HEK293T (cell line): ENCODE measurements at regions not wholly inside any gene's neighbourhood (a gene's known extent, or its start where the extent isn't known, plus 50 kb on each side); places are given as distances from the start of the nearest gene placed in this dataset.

ENCODE experiments used
- CTCF ChIA-PET: fragments of 350-600 bp; formaldehyde crosslinking; extraction: SDS; loops from one replicate; lab custom pipeline; 2021; ENCODE audit warnings: antibody characterized with exemption, inconsistent platforms; lab: Yijun Ruan, JAX
- POLR2A ChIA-PET: fragments of 350-600 bp; formaldehyde crosslinking; extraction: SDS; loops from one replicate; lab custom pipeline; 2020; ENCODE audit warnings: antibody characterized with exemption, inconsistent platforms; lab: Yijun Ruan, JAX
- DNase-seq: peaks from one replicate; pipeline ENCODE4 v3.0.0; 2012; ENCODE audit warnings: mixed read lengths; ENCODE audit errors: extremely low spot score
- ARNT ChIP-seq: fragments of 450-650 bp; IDR thresholded peaks from 2 replicates; pipeline ENCODE4 v1.6.1; 2017; ENCODE audit warnings: mild to moderate bottlenecking
- BHLHE40 ChIP-seq: fragments of 450-650 bp; IDR thresholded peaks from 2 replicates; pipeline ENCODE4 v1.6.1; 2016; ENCODE audit warnings: mild to moderate bottlenecking, moderate library complexity, borderline replicate concordance
- CTBP1 ChIP-seq: fragments of 450-650 bp; IDR thresholded peaks from 2 replicates; pipeline ENCODE4 v1.6.1; 2016; ENCODE audit warnings: borderline replicate concordance
- ELF4 ChIP-seq: fragments of 450-650 bp; IDR thresholded peaks from 2 replicates; pipeline ENCODE4 v1.6.1; 2017; ENCODE audit warnings: antibody characterized with exemption
- FOXA1 ChIP-seq: fragments of 450-650 bp; IDR thresholded peaks from 2 replicates; pipeline ENCODE4 v1.6.1; 2016; ENCODE audit warnings: mild to moderate bottlenecking
- FOXK2 ChIP-seq: fragments of 450-650 bp; IDR thresholded peaks from 2 replicates; pipeline ENCODE4 v1.6.1; 2016; ENCODE audit warnings: mild to moderate bottlenecking
- FOXM1 ChIP-seq: fragments of 450-650 bp; IDR thresholded peaks from 2 replicates; pipeline ENCODE4 v1.6.1; 2017; ENCODE audit warnings: mild to moderate bottlenecking, borderline replicate concordance
- HDGF ChIP-seq: fragments of 450-650 bp; IDR thresholded peaks from 2 replicates; pipeline ENCODE4 v1.6.1; 2017; ENCODE audit warnings: antibody characterized with exemption, borderline replicate concordance
- L3MBTL2 ChIP-seq: fragments of 450-650 bp; conservative IDR thresholded peaks from 2 replicates; pipeline ENCODE4 v1.6.1; 2016; ENCODE audit warnings: mild to moderate bottlenecking
- LEF1 ChIP-seq: fragments of 450-650 bp; IDR thresholded peaks from 2 replicates; pipeline ENCODE4 v1.6.1; 2017; ENCODE audit warnings: mild to moderate bottlenecking, borderline replicate concordance
- NFRKB ChIP-seq: fragments of 450-650 bp; IDR thresholded peaks from 2 replicates; pipeline ENCODE4 v1.6.1; 2016; ENCODE audit warnings: mild to moderate bottlenecking, moderate library complexity
- SP1 ChIP-seq: fragments of 450-650 bp; IDR thresholded peaks from 2 replicates; pipeline ENCODE4 v1.6.1; 2017
- SUZ12 ChIP-seq: fragments of 450-650 bp; IDR thresholded peaks from 2 replicates; pipeline ENCODE4 v1.6.1; 2016; ENCODE audit warnings: mild to moderate bottlenecking
- TARDBP ChIP-seq: fragments of 450-650 bp; IDR thresholded peaks from 2 replicates; pipeline ENCODE4 v1.6.1; 2016
- ZNF384 ChIP-seq: fragments of 450-650 bp; IDR thresholded peaks from 2 replicates; pipeline ENCODE4 v1.6.1; 2016
- TF ChIP-seq, protein P1 (sequence below): fragments of 450-650 bp; IDR thresholded peaks from 2 replicates; pipeline ENCODE4 v1.6.1; 2016

DNA sequence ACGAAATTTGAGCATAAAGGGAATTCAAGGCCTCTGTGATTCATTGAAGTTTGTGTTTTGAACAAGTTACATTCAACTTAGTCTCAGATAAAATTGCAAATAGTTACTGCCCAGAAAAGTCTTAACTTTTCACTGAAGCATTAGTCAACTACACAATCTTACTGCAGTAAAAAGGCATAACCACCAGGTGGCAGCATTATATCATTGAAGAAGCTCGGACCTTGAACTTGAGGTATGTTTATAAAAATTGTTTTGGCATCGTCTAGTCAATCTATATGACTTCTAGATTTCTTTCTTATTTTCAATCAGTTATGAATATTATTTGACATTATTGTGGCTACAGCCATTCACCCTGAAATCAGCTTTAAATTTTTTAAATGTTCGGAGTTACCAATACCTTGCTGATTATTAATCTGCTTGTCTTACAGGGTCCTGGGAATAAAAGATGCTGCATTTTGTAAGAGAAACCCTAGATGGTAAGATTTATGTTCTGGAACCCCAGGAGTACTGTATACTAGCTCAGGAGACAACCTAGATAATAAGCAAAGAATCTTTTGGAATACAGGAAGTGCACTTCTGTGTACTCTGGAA is 83.9 kb upstream of the GRAMD2B start:
- POLR2A ChIA-PET: no interaction called here
- CTCF ChIA-PET: interaction anchor here (0.5 to 2.4 kb wide), 5 partner anchors 11 to 234 kb away, joined by 3 to 9 read pairs (median 4); no protein-coding TSS in a partner anchor
- TF ChIP-seq ELF4 (no peak), ARNT (no peak), FOXK2 (no peak), SP1 (no peak), LEF1 (no peak), FOXM1 (no peak), SUZ12 (no peak), ZNF384 (no peak), CTBP1 (no peak), TARDBP (no peak), HDGF (no peak), FOXA1 (no peak), BHLHE40 (no peak)
- TF ChIP-seq, protein P1, sequence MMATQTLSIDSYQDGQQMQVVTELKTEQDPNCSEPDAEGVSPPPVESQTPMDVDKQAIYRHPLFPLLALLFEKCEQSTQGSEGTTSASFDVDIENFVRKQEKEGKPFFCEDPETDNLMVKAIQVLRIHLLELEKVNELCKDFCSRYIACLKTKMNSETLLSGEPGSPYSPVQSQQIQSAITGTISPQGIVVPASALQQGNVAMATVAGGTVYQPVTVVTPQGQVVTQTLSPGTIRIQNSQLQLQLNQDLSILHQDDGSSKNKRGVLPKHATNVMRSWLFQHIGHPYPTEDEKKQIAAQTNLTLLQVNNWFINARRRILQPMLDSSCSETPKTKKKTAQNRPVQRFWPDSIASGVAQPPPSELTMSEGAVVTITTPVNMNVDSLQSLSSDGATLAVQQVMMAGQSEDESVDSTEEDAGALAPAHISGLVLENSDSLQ: no peak
- peak; percentile 45 for DNase-seq

DNA sequence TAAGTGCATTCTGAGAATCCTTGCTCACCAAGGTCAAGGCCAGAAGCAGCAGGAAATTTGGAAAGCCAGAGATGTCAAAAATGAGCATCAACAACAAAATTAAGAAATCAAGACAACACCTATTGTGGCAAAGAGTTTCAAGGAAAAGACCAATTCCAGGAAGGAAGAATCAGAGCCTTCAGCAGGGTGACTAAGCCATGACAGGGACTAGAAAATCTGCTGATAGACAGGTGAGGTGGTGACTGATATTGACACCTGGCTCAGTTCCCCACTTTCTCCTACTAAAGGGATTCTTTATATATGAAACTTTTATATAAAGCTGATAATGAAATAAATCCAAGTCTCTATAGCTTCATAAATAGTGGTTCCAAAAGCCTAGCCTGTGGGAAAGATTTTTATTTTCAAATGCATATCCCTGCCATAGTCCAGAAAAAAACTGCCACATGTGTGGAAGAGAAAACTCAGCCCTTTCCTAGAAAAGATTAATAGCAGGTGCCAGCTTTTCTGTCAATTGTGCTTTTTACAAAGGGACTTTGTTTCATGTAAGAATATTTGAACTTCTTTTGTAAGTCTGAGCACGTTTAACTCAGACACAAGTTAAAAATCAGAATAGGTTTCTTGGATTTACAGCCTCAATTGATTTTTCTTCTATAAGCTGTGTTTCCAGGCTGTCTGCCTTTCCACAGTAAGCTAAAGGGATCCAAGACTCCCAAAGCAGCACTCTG is 81.1 kb upstream of the GRAMD2B start:
- ChIA-PET POLR2A (no interaction called here), CTCF (interaction anchor here (0.6 kb wide), 1 partner anchor 26 kb away, joined by 3 read pairs; no protein-coding TSS in a partner anchor)
- TF ChIP-seq BHLHE40 (no peak), FOXK2 (no peak), SP1 (no peak), HDGF (no peak), L3MBTL2 (no peak), CTBP1 (no peak), SUZ12 (no peak), ZNF384 (no peak), ARNT (no peak), NFRKB (no peak), ELF4 (no peak), FOXA1 (no peak), LEF1 (no peak), FOXM1 (no peak), TARDBP (no peak)
- TF ChIP-seq, protein P1: no peak
- no peak for DNase-seq

DNA sequence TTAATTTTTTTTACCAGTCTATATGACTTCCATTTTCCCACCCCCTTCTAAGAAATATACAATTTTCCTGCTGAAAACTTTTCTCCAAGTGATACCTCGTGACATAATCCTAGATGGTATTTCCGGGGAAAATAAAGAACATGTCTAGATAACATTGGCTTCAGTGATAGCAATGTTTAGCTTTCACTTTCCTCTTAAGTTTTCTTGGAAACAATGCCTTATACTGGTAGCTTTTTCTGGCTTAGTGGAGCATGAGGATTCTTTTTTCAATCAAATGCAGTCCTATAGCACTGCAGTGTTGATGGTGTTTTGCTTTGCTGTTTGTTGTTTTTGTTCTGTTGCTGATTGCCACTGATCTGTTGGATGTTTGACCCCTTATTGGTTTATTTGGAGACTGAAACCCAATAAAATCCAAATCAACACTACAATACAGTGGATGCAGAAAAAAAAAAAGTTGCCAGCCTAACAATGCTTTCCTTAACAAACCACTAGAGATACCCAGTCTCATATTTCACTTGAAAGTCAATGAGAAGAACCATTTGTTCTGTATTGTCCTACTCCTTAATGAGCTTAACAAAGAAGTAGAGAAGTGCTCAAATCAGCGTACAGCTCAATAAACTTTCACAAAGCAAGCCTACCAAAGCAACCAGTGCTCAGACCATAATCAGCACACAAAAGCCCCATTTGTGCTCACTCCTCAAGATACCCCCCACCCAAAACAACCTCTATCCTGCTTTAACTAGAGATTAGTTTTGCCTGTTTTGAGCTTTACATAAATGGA is 74.2 kb upstream of the GRAMD2B start:
- no peak for DNase-seq
- ChIA-PET CTCF (interaction anchor here (0.7 to 2.8 kb wide), 4 partner anchors 10 to 252 kb away, joined by 4 to 9 read pairs (median 6); no protein-coding TSS in a partner anchor), POLR2A (interaction anchor here (0.9 kb wide), 1 partner anchor 429 kb away, joined by 4 read pairs; no protein-coding TSS in a partner anchor)
- no peak for TF ChIP-seq BHLHE40
- TF ChIP-seq ZNF384: peak; percentile 17; the same call in 1 of the 2 replicates

DNA sequence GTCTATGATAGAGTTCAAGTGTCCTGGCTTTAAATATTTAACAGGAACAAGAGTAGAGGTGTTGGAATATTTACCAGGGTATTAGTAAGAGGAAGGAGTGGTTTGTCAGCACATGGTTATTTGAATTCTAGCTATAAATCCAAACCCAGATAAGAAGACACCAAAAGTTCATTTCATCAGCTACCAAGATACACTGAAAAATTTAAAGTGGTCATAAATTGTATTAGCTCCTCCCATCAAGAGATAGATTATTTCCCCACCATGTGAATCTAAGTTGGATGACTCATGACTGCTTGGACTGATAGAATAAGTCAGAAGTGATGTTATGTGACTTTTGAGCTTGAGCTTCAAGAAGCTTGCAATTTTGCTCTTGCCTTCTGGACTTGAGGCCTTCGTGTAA is 72.1 kb upstream of the GRAMD2B start:
- ChIA-PET CTCF (interaction anchor here (1.0 to 2.8 kb wide), 3 partner anchors 12 to 187 kb away, joined by 3 to 9 read pairs (median 5); no protein-coding TSS in a partner anchor), POLR2A (interaction anchor here (0.6 kb wide), 1 partner anchor 223 kb away, joined by 3 read pairs; no protein-coding TSS in a partner anchor)
- DNase-seq: no peak
- TF ChIP-seq NFRKB (no peak), LEF1 (no peak), SP1 (no peak), FOXA1 (no peak), HDGF (no peak), BHLHE40 (no peak), ELF4 (no peak), CTBP1 (no peak), L3MBTL2 (no peak), ARNT (no peak), ZNF384 (no peak), TARDBP (no peak)

DNA sequence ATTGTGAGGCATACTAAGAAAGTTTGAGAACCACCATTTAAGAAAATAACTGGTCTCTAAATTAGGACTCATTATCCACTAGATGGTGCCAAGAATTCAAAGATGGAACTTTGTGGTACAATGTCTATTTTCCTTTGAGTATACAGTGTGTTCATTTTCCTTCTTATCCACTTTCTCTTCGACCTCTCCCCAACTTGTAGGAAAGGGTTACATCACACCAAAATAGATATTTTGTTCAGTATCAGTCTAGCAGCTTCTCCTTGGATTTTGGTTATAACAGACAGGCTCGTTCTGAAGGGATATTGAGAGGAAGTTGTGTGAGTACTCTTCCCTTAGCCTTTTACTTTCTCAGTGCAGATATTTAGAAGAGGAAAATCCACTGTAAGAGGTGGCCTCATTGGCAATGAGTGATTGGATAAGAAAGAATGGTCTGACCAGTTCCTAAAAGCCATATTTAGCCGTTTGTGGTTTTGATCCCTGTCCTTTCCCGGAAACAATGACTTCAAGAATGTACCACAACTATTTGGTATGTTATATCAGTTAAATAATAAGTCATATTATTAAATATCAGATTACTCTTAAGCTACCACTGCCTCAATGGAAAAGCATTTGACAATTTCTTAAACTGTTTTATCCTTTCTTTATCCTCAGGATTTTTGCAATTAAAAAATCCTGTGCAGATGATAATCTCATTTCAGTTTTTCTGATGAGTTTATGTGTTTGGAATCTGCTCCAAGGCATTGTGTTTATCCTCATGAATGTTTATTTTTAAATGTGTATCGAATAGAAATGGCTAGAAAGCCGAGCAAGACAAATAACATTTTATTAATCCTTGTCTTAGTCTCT is 69.0 kb upstream of the GRAMD2B start:
- ChIA-PET POLR2A (no interaction called here), CTCF (interaction anchor here (1.3 to 2.2 kb wide), 2 partner anchors 146 to 185 kb away, joined by 6 to 8 read pairs; no protein-coding TSS in a partner anchor)
- TF ChIP-seq FOXM1: no peak
- TF ChIP-seq L3MBTL2: no peak
- no peak for TF ChIP-seq CTBP1
- TF ChIP-seq SP1: no peak
- TF ChIP-seq LEF1: no peak
- no peak for TF ChIP-seq SUZ12
- no peak for TF ChIP-seq FOXK2
- TF ChIP-seq, protein P1: no peak
- no peak for TF ChIP-seq ZNF384
- TF ChIP-seq FOXA1: no peak
- peak; percentile 31 for DNase-seq
